Activated T-helper 1 cell treated with anti-CD3 and anti-CD28 coated beads, Interleukin-12 subunit alpha, Interleukin-12 subunit beta, Interleukin-2, Interleukin-4 antibody, amounts not matched to agents 30 ng/mL and 10 ng/mL and 1 ng/mL, durations not matched to agents 14 hours and 24 hours and 36 hours (primary cell): ENCODE measurements at regions not wholly inside any gene's neighbourhood (a gene's known extent, or its start where the extent isn't known, plus 50 kb on each side); places are given as distances from the start of the nearest gene placed in this dataset.
"Not testable (repeated sequence)": the region's sequence is repeated elsewhere in the genome, so short reads cannot be mapped to it uniquely, and the experiment has no call there.

Experiments
- DNase-seq: peaks from one replicate; pipeline ENCODE4 v3.0.0; 2021; ENCODE audit warnings: low spot score
- H3K27ac Mint-ChIP-seq: one replicate; pipeline ENCODE4 v1.8.0; 2021; ENCODE audit warnings: mild to moderate bottlenecking, mixed read lengths
- H3K27me3 Mint-ChIP-seq: one replicate; pipeline ENCODE4 v1.8.0; 2022; ENCODE audit warnings: mild to moderate bottlenecking, moderate library complexity, mixed read lengths; ENCODE audit not compliant: insufficient read depth
- H3K36me3 Mint-ChIP-seq: one replicate; pipeline ENCODE4 v1.8.0; 2021; ENCODE audit warnings: low read depth, mixed read lengths
- H3K4me1 Mint-ChIP-seq: one replicate; pipeline ENCODE4 v1.8.0; 2021; ENCODE audit warnings: low read depth, mixed read lengths
- H3K4me3 Mint-ChIP-seq: one replicate; pipeline ENCODE4 v1.8.0; 2021; ENCODE audit warnings: mild to moderate bottlenecking, moderate library complexity, mixed read lengths
- H3K9me3 Mint-ChIP-seq: one replicate; pipeline ENCODE4 v1.8.0; 2021; ENCODE audit warnings: mixed read lengths
- intact Hi-C: fragments of 100-400 bp; cut with micrococcal nuclease; formaldehyde crosslinking; loops from one replicate; pipeline ENCODE4 v1.15.1; 2024

DNA sequence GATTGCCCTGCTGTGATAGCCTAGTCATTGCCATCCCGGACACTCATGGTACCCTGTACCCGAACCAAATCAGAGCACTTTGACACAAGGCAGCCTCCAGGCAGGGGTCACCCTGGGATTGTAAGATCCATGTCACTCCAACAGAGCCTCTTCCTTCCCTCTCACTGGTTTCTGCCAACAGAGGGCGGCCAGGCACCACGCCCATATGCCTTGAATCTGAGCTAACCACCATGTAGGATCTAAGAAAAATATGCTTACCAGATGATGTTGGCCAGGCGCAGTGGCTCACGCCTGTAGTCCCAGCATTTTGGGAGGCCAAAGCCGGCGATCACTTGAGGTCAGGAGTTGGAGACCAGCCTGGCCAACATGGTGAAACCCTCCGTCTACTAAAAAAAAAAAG, 389.2 kb upstream of the KLF6 start:
- Mint-ChIP-seq H3K9me3 (peaks cover 10% of the 10 kb centered on the region), H3K4me1 (peaks cover 8% of the 10 kb centered on the region), H3K4me3 (no peak overlapping the region), H3K27me3 (peaks cover 5% of the 10 kb centered on the region), H3K36me3 (no peaks in the 10 kb centered on the region), H3K27ac (no peak overlapping the region)
- intact Hi-C loops, result no loop called here
- DNase-seq, result no peak

DNA sequence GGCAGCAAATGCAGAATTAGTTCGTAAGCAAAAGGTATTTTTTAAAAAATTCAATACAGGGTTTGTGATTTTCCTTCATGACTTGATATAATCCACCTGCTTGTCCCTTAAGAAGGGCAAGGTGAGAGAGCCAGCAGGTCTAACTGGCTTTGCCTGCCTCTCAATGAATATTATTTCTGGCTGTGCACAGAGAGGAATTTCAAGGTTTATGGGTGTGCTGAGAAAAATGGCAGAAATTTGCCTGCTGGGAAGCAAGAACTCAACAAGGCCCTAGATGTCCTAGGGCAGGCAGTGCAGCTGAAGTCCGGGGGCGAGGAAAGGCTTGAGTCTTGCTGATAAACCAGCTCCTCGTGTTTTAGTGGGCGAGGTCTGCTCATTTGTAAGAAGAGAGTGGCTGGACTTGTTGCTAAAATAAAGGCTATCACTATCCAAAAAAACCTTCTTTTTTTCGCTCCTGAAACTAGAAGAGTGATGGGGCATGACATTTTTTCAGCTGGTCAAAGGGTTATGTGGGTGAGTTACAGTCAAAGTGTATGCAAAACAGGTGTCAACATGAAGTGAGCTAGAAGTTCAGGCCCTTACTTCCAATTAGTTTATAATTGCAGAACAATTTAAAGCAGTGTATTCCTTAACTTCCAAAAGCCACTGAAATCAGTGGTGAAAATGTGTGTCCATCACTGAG, 385.8 kb upstream of the KLF6 start:
- intact Hi-C loops, result no loop called here
- Mint-ChIP-seq H3K4me1 (peaks cover 8% of the 10 kb centered on the region), H3K27me3 (peaks cover 8% of the 10 kb centered on the region)

DNA sequence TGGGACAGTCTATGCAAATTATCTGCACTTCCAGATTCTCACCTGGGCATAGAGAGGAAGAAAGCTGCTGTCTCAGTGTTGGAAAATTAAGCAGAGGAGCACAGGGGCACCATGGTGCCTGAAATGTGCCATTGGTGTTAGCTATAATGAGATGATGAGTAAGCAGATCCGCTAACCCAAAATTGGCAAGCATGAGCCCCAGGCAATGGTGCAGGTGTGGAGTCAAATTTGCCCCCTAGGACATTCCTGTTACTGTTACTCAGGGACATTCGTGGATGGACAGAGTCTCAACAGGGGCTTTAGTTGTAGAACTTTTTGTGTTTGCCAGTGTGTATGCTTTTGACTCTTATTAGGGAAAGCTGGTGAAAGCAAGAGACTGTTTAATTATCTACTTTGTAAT, 385.2 kb upstream of the KLF6 start:
- intact Hi-C loops, result no loop called here
- Mint-ChIP-seq H3K9me3 (peaks cover 10% of the 10 kb centered on the region), H3K36me3 (no peaks in the 10 kb centered on the region), H3K27me3 (peaks cover 8% of the 10 kb centered on the region), H3K4me1 (peaks cover 3% of the 10 kb centered on the region), H3K27ac (no peak overlapping the region), H3K4me3 (no peak overlapping the region)
- no peak for DNase-seq

More for the DNA sequence above, 385.8 kb upstream of the KLF6 start:
- H3K9me3 Mint-ChIP-seq, result peaks cover 10% of the 10 kb centered on the region
- no peak overlapping the region for H3K27ac Mint-ChIP-seq
- H3K4me3 Mint-ChIP-seq, result no peak overlapping the region
- H3K36me3 Mint-ChIP-seq, result no peaks in the 10 kb centered on the region
- DNase-seq, result no peak

DNA sequence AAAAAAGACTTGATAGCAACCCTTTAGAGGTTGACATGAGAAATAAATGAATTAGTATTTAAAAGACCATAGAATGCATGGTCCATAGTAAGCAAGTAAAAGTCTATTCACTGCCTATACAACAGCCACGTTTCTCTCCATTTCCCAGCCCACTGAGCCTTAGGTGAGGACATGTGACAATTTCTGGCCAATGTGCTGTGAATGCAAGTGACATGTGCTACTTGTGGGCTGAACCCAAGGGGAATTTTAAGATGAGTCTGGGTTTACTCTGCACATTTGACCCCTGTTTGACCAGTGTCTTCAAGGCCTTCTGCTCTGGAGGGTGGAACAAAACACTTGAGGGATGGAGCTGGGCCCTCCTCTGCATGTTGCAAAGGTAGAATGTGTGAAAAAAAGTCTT, 384.4 kb upstream of the KLF6 start:
- Mint-ChIP-seq H3K36me3 (no peaks in the 10 kb centered on the region), H3K9me3 (peaks cover 10% of the 10 kb centered on the region), H3K27me3 (peaks cover 8% of the 10 kb centered on the region), H3K4me3 (no peak overlapping the region), H3K27ac (no peak overlapping the region), H3K4me1 (no peaks in the 10 kb centered on the region)
- no peak for DNase-seq
- intact Hi-C loops, result no loop called here

DNA sequence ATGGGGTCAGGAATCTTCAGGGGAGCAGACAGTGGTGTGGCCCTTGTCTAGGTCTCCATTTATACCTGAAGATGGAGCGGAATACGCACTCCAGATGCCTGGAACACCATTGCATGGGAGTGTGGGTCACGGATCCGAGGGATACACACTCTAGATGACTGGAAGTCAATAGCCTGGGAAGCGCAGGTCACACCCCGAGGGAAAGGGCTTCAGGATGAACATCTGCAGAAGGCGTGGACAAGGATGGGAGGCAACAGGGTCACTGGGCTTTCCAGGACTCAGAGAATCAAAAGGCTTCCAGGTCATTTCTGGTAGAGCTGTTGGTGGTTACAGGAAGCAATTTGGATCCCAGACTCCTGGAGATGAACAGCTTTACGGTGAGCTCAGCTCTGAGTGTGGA, 382.2 kb upstream of the KLF6 start:
- Mint-ChIP-seq H3K4me3 (no peak overlapping the region), H3K9me3 (peaks cover 4% of the 10 kb centered on the region), H3K27ac (no peak overlapping the region), H3K27me3 (peaks cover 4% of the 10 kb centered on the region), H3K36me3 (no peaks in the 10 kb centered on the region), H3K4me1 (no peaks in the 10 kb centered on the region)
- DNase-seq, result no peak
- intact Hi-C loops, result no loop called here

DNA sequence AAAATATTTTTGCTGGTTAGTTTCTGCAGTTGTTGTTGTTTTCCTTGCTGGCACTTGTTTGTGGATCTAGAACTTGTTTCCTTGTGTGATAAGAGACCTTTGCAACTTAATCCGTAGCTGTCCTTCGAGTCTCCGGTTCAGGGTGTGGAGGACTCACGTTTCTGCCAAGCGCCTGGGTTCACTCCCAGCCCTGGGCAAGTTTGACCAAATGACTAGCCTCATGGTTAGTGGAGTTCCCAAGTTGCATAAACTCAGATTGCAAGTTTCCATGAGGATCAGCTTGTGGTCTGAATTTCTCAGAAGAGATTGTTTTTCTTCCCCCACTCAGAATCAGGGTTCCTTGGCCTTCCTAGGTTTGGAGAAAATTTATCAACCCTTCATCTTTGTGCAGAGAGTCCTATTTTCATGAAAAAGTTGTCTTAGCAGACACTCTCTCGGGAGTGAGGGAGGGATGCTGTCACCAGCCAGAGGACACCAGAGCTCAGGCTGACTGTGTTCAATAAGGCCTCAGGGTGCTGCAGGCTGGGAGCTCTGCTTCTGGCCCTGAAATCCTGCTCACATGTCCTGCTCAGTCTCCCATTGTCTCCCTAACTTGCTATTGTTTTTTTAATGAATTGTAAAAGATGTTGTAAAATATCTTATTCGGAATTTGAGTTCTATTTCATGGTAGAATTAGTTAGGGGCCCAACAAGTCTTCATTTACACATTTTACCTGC, 377.7 kb upstream of the KLF6 start:
- Mint-ChIP-seq H3K36me3 (no peaks in the 10 kb centered on the region), H3K27ac (no peak overlapping the region), H3K4me1 (no peaks in the 10 kb centered on the region), H3K4me3 (no peak overlapping the region), H3K27me3 (peaks cover 7% of the 10 kb centered on the region), H3K9me3 (no peaks in the 10 kb centered on the region)
- intact Hi-C loops, result no loop called here
- DNase-seq, result no peak

DNA sequence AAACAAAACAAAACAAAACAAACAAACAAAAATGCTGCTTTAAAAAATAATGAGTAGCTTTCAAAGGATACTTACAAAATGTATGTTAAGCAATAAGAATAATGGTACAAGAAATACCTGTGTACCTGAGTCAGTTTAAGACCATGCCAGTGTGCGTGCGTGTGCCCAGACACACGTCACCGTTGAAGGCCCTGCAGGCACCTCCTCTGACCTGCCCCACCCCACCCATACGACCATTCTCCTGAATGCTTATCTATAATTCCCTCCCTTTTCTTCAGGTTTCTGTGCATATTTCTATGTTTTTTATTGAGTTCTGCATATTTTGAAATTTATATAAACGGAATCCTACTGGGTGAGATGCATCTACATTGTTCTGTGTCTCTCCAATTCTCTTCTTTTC, 374.2 kb upstream of the KLF6 start:
- no peaks in the 10 kb centered on the region for H3K9me3 Mint-ChIP-seq
- H3K4me1 Mint-ChIP-seq, result peaks cover 2% of the 10 kb centered on the region
- intact Hi-C loops, result no loop called here
- H3K4me3 Mint-ChIP-seq, result no peak overlapping the region
- no peaks in the 10 kb centered on the region for H3K36me3 Mint-ChIP-seq
- peaks cover 3% of the 10 kb centered on the region for H3K27me3 Mint-ChIP-seq
- no peak overlapping the region for H3K27ac Mint-ChIP-seq
- DNase-seq, result no peak

DNA sequence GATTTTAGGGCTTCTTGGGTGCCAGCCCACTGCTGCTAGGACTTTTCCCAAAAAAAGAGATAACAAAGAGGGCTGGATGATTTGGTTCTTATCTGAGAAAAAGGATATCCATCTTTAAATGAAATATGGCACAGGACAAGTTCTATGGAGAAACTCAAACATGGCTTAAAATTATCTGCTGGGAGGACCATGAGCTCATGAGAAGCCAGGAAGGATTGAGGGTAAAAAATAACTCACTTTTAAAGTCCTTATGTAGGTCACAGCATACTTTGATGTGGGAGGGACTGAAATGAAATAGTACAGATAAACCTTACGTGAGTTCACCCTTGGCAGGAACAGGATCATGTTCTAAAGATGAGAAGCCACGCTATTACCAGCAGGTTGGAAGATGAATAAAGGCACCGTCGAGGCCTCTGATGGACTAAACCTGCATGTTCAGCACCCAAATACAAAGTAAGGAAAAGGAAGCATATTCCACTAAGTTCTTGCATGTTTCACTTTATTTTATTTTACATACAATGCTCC, 369.2 kb upstream of the KLF6 start:
- H3K27me3 Mint-ChIP-seq, result peaks cover under 1% of the 10 kb centered on the region
- H3K36me3 Mint-ChIP-seq, result no peaks in the 10 kb centered on the region
- no peak overlapping the region for H3K4me3 Mint-ChIP-seq
- no peak overlapping the region for H3K27ac Mint-ChIP-seq
- no peak for DNase-seq
- H3K4me1 Mint-ChIP-seq, result peaks cover 12% of the 10 kb centered on the region
- intact Hi-C loops, result no loop called here
- no peaks in the 10 kb centered on the region for H3K9me3 Mint-ChIP-seq

DNA sequence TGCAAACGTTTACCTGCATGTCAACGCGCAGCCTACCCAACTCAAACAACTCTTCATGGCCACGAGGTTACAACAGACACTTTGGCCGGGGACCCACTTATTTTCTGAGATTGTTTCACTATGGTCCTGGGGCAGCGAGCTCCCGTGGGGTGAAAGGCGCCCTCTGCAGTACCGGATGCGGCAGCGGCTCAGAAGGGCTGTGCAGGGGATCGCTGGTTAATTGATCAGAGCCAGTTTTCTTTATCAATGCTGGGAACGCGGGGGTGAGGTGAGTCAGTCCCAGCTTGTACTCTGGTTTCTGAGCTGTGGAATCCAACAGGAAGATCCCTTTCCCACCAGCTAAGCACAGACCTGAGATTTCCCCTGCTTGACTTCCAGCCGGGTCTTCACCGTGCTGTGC, 366.5 kb upstream of the KLF6 start:
- intact Hi-C loops, result no loop called here
- H3K4me3 Mint-ChIP-seq, result no peak overlapping the region

DNA sequence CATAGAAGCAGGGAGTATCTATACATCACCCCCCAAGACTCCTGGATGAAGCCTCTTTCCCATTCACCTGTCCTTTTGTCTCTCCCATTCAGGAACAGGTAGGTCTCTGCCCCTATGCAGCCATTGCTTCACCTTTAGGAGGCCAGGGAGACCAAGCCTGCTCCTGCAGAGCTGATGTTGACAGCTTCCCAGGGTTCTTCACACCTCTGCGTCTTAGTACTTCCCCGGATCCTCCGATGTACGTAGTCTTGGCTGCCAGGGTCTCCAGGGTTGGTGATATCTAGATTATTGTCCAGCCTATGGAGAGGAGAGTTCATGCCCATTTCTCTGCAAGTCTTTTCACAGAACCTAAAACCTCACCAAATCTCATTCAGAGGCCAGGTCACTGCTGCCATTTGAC, 365.7 kb upstream of the KLF6 start:
- Mint-ChIP-seq H3K27ac (no peak overlapping the region), H3K27me3 (no peaks in the 10 kb centered on the region), H3K4me1 (peaks cover 12% of the 10 kb centered on the region), H3K4me3 (no peak overlapping the region), H3K9me3 (peaks cover 5% of the 10 kb centered on the region), H3K36me3 (no peaks in the 10 kb centered on the region)
- intact Hi-C loops, result no loop called here
- no peak for DNase-seq

More for the DNA sequence above, 366.5 kb upstream of the KLF6 start:
- Mint-ChIP-seq H3K36me3 (no peaks in the 10 kb centered on the region), H3K27ac (no peak overlapping the region), H3K9me3 (no peaks in the 10 kb centered on the region), H3K4me1 (peaks cover 12% of the 10 kb centered on the region), H3K27me3 (no peaks in the 10 kb centered on the region)
- no peak for DNase-seq

DNA sequence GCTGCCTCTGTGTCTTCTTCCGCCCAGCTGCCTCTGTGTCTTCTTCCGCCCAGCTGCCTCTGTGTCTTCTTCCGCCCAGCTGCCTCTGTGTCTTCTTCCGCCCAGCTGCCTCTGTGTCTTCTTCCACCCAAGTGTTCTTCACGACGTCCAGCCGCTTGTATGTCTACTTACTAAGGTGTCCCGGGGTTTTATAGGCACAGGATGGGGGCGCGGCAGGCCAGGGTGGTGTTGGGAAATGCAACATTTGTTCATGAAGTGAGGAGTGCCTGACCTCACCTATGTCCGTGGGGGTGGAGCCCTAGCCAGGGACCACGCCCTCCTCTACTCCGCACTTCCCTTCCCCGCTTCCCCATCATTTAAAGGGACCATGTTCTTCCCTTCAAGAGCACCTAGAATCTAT, 364.5 kb upstream of the KLF6 start:
- H3K27me3 Mint-ChIP-seq, H3K4me3 Mint-ChIP-seq, intact Hi-C loops, H3K27ac Mint-ChIP-seq, DNase-seq, H3K9me3 Mint-ChIP-seq, H3K36me3 Mint-ChIP-seq: not testable (repeated sequence)
- peaks cover 12% of the 10 kb centered on the region for H3K4me1 Mint-ChIP-seq

DNA sequence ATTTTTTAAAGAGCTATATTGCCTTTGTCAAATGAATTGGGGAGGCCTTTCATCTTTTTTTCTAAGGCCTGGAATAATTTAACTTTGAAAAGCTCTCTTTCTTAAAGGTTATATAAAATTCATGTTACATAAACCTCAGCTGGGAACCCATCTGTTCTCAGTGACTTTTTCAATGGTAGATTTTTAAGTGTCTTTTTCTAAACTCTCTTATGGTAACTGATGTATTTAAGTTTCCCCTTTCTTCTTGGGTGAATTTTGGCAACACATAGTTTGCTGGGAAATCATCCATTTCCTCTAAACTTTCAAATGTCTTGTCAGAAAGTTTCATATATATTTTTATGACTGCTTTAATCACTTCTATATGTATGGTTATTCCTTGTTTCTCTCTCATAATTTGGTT, 362.2 kb upstream of the KLF6 start:
- no peaks in the 10 kb centered on the region for H3K36me3 Mint-ChIP-seq
- H3K27ac Mint-ChIP-seq, result no peak overlapping the region
- H3K9me3 Mint-ChIP-seq, result peaks cover 6% of the 10 kb centered on the region
- H3K4me1 Mint-ChIP-seq, result peaks cover 4% of the 10 kb centered on the region
- DNase-seq, result no peak
- H3K4me3 Mint-ChIP-seq, result no peak overlapping the region
- H3K27me3 Mint-ChIP-seq, result no peaks in the 10 kb centered on the region
- intact Hi-C loops, result no loop called here

DNA sequence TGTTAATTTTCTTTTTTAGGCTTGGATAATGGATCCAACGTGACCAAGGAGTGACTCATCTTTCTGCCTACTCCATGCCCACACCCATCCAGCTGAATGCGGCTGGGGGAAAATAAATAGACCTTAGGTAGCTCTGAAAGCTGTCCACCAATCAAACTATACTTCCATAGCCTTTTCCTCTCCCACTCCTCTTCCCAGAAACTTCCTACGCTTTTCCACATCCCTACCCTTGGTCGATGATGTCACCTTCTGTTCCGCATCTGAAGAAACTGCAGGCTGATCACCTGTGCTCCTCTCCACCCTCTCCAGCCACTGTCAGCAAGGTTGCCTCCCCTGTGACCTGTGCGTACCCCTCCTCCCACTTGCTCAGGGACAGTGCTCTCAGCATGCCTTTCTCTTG, 359.8 kb upstream of the KLF6 start:
- no peak overlapping the region for H3K27ac Mint-ChIP-seq
- H3K27me3 Mint-ChIP-seq, result no peaks in the 10 kb centered on the region
- intact Hi-C loops, result no loop called here
- DNase-seq, result no peak
- peaks cover 25% of the 10 kb centered on the region for H3K9me3 Mint-ChIP-seq
- H3K36me3 Mint-ChIP-seq, result peaks cover 5% of the 10 kb centered on the region
- H3K4me1 Mint-ChIP-seq, result no peaks in the 10 kb centered on the region
- H3K4me3 Mint-ChIP-seq, result no peak overlapping the region
